Neural cell (in vitro differentiated cells): ENCODE measurements at regions not wholly inside any gene's neighbourhood (a gene's known extent, or its start where the extent isn't known, plus 50 kb on each side); places are given as distances from the start of the nearest gene placed in this dataset.

Experiments used
- H2AFZ ChIP-seq: fragments of 200-600, 300-800 bp; sonication (generic), shearing (Covaris generic); 2 replicates; pipeline ENCODE4 v1.6.0; 2014; ENCODE audit warnings: low read depth, mild to moderate bottlenecking, antibody characterized with exemption, low read length, moderate library complexity
- H3F3A ChIP-seq: fragments of 200-600 bp; shearing (Covaris generic); 2 replicates; pipeline ENCODE4 v1.6.1; 2016; ENCODE audit warnings: mild to moderate bottlenecking, moderate library complexity, mixed read lengths, antibody characterized with exemption, low read length; ENCODE audit not compliant: insufficient read depth, poor library complexity, severe bottlenecking
- H3K27ac ChIP-seq: fragments of 200-600, 300-800 bp; sonication (generic), shearing (Covaris generic); 2 replicates; pipeline ENCODE4 v1.5.1; 2014; ENCODE audit warnings: mild to moderate bottlenecking, low read length, moderate library complexity
- H3K27me3 ChIP-seq: fragments of 300-800, 200-600 bp; sonication (generic), shearing (Covaris generic); 2 replicates; pipeline ENCODE4 v1.6.0; 2014; ENCODE audit warnings: mild to moderate bottlenecking, low read depth, low read length, moderate library complexity; ENCODE audit not compliant: insufficient read depth
- H3K36me3 ChIP-seq: fragments of 300-800, 200-600 bp; sonication (generic), shearing (Covaris generic); 2 replicates; pipeline ENCODE4 v1.5.1; 2014; ENCODE audit warnings: mild to moderate bottlenecking, antibody characterized with exemption, low read length, moderate library complexity; ENCODE audit not compliant: insufficient read depth
- H3K4me2 ChIP-seq: fragments of 300-800, 200-600 bp; sonication (generic), shearing (Covaris generic); 2 replicates; pipeline ENCODE4 v1.6.0; 2014; ENCODE audit warnings: mild to moderate bottlenecking, low read length
- H3K4me3 ChIP-seq: fragments of 300-800, 200-600 bp; sonication (generic), shearing (Covaris generic); 2 replicates; pipeline ENCODE4 v1.5.1; 2014; ENCODE audit warnings: mild to moderate bottlenecking, low read length, moderate library complexity
- H3K79me2 ChIP-seq: fragments of 200-600 bp; shearing (Covaris generic); replicated peaks from 2 replicates; pipeline ENCODE4 v1.6.0; 2014; ENCODE audit warnings: mild to moderate bottlenecking, low read length, moderate library complexity; ENCODE audit not compliant: insufficient read depth
- H3K9ac ChIP-seq: fragments of 300-800, 200-600 bp; sonication (generic), shearing (Covaris generic); 2 replicates; pipeline ENCODE4 v1.6.1; 2016; ENCODE audit warnings: mild to moderate bottlenecking, low read length, mixed read lengths
- H3K9me2 ChIP-seq: fragments of 200-600 bp; shearing (Covaris generic); 2 replicates; pipeline ENCODE4 v1.6.1; 2016; ENCODE audit warnings: mild to moderate bottlenecking, low read length, mixed read lengths; ENCODE audit not compliant: insufficient read depth
- H3K9me3 ChIP-seq: fragments of 200-600, 300-800 bp; sonication (generic), shearing (Covaris generic); 2 replicates; pipeline ENCODE4 v1.6.1; 2016; ENCODE audit warnings: mild to moderate bottlenecking, mixed run types, low read length, moderate library complexity, mixed read lengths
- H4K20me1 ChIP-seq: fragments of 200-600 bp; shearing (Covaris generic); 2 replicates; pipeline ENCODE4 v1.6.1; 2016; ENCODE audit warnings: mild to moderate bottlenecking, mixed run types; ENCODE audit not compliant: insufficient read depth
- EP300 ChIP-seq: fragments of 450-650 bp; conservative IDR thresholded peaks from 2 replicates; pipeline ENCODE4 v1.6.1; 2014; ENCODE audit warnings: antibody characterized with exemption, mild to moderate bottlenecking, moderate library complexity; ENCODE audit not compliant: poor library complexity, severe bottlenecking
- EZH2 ChIP-seq: fragments of 200-600, 300-800 bp; shearing (Covaris generic), sonication (generic); IDR thresholded peaks from 2 replicates; pipeline ENCODE4 v1.6.1; 2014; ENCODE audit warnings: antibody characterized with exemption, low read length, borderline replicate concordance, mild to moderate bottlenecking; ENCODE audit not compliant: insufficient read depth, poor library complexity, severe bottlenecking
- MXI1 ChIP-seq: fragments of 450-650 bp; conservative IDR thresholded peaks from 2 replicates; pipeline ENCODE4 v1.6.1; 2014; ENCODE audit warnings: antibody characterized with exemption, mild to moderate bottlenecking; ENCODE audit not compliant: poor library complexity, severe bottlenecking
- POLR2AphosphoS5 ChIP-seq: IDR thresholded peaks from 2 replicates; pipeline ENCODE4 v1.6.1; 2012
- RAD21 ChIP-seq: fragments of 450-650 bp; conservative IDR thresholded peaks from 2 replicates; pipeline ENCODE4 v1.6.1; 2014; ENCODE audit warnings: antibody characterized with exemption, mild to moderate bottlenecking, moderate library complexity
- SMC3 ChIP-seq: fragments of 450-650 bp; conservative IDR thresholded peaks from 2 replicates; pipeline ENCODE4 v1.6.1; 2014; ENCODE audit warnings: antibody characterized with exemption, mild to moderate bottlenecking, moderate library complexity; ENCODE audit not compliant: poor library complexity
- TAF1 ChIP-seq: IDR thresholded peaks from 2 replicates; pipeline ENCODE4 v1.6.1; 2012; ENCODE audit warnings: low read depth
- TF ChIP-seq, protein P1 (sequence below): IDR thresholded peaks from 2 replicates; pipeline ENCODE4 v1.6.1; 2012; ENCODE audit warnings: borderline replicate concordance
- TF ChIP-seq, protein P2 (sequence below): fragments of 450-650 bp; IDR thresholded peaks from 2 replicates; pipeline ENCODE4 v1.5.1; 2014; ENCODE audit warnings: antibody characterized with exemption, mild to moderate bottlenecking, moderate library complexity; ENCODE audit not compliant: poor library complexity, severe bottlenecking

DNA sequence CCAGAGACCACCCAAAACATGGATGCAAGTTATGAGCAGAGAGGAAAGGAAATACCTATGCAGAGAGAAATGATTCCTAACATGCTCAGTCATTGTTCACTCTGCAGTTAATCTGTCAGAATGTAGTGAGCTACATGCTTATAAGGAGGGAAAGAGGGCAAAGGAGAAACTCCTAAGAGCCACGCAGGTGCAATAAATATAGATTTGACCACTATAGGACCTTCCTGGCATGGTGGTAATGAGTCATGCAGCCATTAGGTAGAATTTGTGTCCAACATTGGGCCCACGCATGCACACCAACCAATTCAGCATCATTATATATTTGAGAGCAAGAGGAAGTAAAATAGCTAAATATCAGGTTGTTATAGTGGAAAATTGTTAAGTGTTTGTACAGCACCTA is 699.9 kb downstream of the DSC3 start:
- Histone ChIP-seq H2AFZ (no peak overlapping the region), H3K36me3 (no peaks in the 10 kb centered on the region), H3K9ac (no peak overlapping the region), H3K4me3 (no peak overlapping the region), H3K9me3 (no peaks in the 10 kb centered on the region), H3K27me3 (no peaks in the 10 kb centered on the region), H3K4me2 (no peak overlapping the region), H3K27ac (no peak overlapping the region), H4K20me1 (no peaks in the 10 kb centered on the region), H3K79me2 (no peaks in the 10 kb centered on the region), H3K9me2 (no peaks in the 10 kb centered on the region), H3F3A (no peaks in the 10 kb centered on the region)
- TF ChIP-seq MXI1: no peak
- no peak for TF ChIP-seq SMC3
- TF ChIP-seq, protein P1, sequence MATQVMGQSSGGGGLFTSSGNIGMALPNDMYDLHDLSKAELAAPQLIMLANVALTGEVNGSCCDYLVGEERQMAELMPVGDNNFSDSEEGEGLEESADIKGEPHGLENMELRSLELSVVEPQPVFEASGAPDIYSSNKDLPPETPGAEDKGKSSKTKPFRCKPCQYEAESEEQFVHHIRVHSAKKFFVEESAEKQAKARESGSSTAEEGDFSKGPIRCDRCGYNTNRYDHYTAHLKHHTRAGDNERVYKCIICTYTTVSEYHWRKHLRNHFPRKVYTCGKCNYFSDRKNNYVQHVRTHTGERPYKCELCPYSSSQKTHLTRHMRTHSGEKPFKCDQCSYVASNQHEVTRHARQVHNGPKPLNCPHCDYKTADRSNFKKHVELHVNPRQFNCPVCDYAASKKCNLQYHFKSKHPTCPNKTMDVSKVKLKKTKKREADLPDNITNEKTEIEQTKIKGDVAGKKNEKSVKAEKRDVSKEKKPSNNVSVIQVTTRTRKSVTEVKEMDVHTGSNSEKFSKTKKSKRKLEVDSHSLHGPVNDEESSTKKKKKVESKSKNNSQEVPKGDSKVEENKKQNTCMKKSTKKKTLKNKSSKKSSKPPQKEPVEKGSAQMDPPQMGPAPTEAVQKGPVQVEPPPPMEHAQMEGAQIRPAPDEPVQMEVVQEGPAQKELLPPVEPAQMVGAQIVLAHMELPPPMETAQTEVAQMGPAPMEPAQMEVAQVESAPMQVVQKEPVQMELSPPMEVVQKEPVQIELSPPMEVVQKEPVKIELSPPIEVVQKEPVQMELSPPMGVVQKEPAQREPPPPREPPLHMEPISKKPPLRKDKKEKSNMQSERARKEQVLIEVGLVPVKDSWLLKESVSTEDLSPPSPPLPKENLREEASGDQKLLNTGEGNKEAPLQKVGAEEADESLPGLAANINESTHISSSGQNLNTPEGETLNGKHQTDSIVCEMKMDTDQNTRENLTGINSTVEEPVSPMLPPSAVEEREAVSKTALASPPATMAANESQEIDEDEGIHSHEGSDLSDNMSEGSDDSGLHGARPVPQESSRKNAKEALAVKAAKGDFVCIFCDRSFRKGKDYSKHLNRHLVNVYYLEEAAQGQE: no peak
- TF ChIP-seq TAF1: no peak
- no peak for TF ChIP-seq RAD21
- TF ChIP-seq, protein P2, sequence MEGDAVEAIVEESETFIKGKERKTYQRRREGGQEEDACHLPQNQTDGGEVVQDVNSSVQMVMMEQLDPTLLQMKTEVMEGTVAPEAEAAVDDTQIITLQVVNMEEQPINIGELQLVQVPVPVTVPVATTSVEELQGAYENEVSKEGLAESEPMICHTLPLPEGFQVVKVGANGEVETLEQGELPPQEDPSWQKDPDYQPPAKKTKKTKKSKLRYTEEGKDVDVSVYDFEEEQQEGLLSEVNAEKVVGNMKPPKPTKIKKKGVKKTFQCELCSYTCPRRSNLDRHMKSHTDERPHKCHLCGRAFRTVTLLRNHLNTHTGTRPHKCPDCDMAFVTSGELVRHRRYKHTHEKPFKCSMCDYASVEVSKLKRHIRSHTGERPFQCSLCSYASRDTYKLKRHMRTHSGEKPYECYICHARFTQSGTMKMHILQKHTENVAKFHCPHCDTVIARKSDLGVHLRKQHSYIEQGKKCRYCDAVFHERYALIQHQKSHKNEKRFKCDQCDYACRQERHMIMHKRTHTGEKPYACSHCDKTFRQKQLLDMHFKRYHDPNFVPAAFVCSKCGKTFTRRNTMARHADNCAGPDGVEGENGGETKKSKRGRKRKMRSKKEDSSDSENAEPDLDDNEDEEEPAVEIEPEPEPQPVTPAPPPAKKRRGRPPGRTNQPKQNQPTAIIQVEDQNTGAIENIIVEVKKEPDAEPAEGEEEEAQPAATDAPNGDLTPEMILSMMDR: no peak
- TF ChIP-seq EP300: no peak
- TF ChIP-seq EZH2: no peak
- TF ChIP-seq POLR2AphosphoS5: no peak

DNA sequence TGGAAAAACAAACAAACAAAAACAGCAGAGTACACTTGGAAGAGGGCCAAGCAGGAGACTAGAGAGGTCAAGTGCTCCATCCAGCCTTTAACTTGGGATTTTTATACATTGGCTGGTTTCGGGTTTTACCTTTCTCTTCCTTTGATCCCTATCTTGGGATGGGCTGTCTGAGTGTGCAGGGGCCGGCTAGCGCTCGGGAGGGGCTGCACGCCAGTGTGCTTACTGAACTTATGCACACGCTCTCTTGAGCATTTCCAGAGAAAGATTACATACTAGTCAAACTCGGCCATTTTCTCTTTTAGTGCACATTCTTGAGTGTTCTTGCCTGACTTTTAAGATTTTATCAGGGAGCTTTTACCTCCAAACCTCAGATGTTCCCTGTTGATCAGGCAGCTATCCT is 707.8 kb downstream of the DSC3 start:
- H2AFZ ChIP-seq: no peak overlapping the region
- no peaks in the 10 kb centered on the region for H4K20me1 ChIP-seq
- no peaks in the 10 kb centered on the region for H3F3A ChIP-seq
- TF ChIP-seq EZH2: no peak
- TF ChIP-seq, protein P1: no peak
- no peak for TF ChIP-seq MXI1
- TF ChIP-seq EP300: no peak
- TF ChIP-seq SMC3: no peak
- TF ChIP-seq, protein P2: no peak
- TF ChIP-seq TAF1: no peak
- TF ChIP-seq POLR2AphosphoS5: no peak
- no peak for TF ChIP-seq RAD21
- no peaks in the 10 kb centered on the region for H3K9me2 ChIP-seq
- H3K27ac ChIP-seq: no peak overlapping the region
- H3K9ac ChIP-seq: no peak overlapping the region
- H3K4me2 ChIP-seq: no peak overlapping the region
- no peaks in the 10 kb centered on the region for H3K27me3 ChIP-seq
- H3K36me3 ChIP-seq: no peaks in the 10 kb centered on the region
- no peak overlapping the region for H3K4me3 ChIP-seq
- H3K79me2 ChIP-seq: no peaks in the 10 kb centered on the region
- H3K9me3 ChIP-seq: no peaks in the 10 kb centered on the region
